ENCODE measurements at regions not wholly inside any gene's neighbourhood (a gene's known extent, or its start where the extent isn't known, plus 50 kb on each side); places are given as distances from the start of the nearest gene placed in this dataset.

DNA sequence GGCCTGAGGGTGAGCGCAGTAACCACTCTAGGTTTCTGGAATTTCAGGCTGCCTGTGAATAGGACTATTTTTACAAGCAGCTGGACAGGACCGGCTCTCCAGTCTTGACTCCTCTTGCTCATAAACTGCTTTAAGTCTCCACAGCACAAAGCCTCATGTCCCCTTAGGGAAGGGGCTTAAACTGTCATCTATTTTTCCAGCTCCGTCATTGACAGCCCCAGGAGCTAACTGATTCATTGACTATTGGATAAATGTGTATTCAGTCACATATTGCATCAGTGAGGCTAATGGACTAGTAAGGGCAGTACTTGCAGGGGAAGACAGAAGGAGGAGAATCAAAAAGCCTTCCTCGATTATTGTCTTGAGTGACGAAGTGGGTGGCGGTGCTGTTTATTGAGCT is 719.4 kb upstream of the ADAMTS16 start:
- DNase-seq: no peak

DNA sequence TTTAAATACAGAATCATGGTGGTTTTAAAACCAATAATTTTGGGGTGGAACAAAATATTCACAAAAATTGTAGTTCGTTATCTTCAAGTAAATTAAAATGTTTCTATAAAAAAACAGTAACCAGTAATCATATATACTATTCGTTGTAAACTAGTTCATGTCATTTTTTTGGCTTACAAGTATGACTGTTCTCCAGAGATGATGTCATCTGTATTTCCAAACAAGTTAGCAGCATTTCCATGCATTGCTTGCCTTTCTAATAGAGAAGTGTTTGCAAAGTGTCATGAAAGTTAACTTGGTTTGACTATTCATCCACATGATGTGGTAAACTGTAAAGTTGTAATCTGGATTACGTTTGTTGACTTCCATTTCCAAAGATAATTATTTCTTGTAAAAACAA is 717.9 kb upstream of the ADAMTS16 start:
- DNase-seq: no peak

DNA sequence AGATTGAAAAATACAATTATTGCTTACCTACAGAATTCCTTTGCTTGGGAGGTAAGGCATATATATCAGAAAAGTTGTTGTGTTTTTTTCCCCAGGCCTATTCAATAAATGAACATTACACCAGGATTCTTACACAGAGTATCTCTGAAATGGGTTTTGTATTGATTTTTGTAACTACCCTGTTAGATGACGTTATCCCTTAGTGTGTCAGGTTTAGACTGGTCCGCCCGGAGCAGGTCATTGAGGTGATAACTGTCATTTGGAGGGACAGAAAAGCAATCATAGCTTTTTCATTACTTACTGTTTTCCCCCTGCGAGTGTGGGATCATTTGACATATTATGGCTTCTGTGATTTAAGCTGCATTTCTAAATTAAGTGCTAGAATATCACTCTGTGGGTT is 715.2 kb upstream of the ADAMTS16 start:
- no peak for DNase-seq

DNA sequence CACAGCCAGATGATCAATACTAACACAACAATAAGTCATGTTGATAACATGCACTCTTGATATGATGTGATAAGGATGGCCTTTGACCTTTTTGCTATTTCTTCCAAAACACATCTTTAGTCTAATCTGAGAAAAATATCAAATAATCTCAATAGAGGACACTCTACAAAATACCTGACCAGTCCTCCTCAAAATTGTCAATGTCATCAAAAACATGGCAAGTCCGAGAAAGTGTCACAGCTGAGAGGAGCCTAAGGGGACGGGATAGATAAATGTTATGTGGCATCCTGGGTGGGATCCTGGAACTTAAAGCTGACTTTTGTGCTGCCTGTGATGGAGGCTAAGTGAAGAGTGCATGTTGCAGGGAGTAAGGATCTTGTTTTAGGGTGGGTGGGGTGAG is 699.6 kb upstream of the ADAMTS16 start:
- DNase-seq: no peak

GRCh38 chr5:4442221-4442620 is 697.9 kb upstream of the ADAMTS16 start:
- DNase-seq: no peak

DNA sequence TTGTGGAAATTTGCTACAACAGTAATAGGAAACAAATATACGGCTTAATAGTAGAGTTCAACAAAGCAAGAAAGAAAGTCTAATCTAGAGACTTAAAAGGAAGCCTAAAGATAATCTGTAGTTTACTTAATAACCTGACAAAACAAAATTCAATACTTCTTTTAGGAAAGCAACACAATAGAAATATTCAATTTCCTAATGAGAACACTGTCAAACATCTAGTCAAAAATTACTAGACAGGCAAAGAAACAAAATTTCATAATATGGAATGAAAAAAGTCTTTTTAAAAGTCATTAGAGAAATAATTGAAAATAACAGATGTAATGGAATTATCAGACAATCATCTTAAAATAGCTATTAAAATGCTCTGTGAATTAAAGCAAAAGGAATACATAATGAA is 692.5 kb upstream of the ADAMTS16 start:
- DNase-seq: no peak

DNA sequence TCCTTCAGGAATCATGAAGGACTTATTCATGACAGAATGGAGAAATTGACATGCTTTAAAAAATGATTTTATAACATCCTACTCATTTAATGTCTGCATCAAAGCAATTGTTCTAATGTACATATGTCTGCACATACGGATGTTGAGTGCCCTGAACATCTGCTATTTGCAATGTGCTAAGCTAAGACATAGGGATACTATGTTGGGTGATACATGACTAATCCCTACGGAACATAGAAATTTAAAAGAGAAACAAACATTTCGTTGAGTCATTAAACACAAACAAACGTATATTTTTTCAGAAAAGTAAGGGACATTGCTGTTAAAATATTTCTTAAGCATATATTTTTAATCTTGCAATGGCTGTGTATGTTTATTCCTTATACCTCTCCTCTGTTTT is 686.5 kb upstream of the ADAMTS16 start:
- no peak for DNase-seq

- no peak for DNase-seq
Observed at GRCh38 chr5:4479426-4479825, 660.7 kb upstream of the ADAMTS16 start.

DNA sequence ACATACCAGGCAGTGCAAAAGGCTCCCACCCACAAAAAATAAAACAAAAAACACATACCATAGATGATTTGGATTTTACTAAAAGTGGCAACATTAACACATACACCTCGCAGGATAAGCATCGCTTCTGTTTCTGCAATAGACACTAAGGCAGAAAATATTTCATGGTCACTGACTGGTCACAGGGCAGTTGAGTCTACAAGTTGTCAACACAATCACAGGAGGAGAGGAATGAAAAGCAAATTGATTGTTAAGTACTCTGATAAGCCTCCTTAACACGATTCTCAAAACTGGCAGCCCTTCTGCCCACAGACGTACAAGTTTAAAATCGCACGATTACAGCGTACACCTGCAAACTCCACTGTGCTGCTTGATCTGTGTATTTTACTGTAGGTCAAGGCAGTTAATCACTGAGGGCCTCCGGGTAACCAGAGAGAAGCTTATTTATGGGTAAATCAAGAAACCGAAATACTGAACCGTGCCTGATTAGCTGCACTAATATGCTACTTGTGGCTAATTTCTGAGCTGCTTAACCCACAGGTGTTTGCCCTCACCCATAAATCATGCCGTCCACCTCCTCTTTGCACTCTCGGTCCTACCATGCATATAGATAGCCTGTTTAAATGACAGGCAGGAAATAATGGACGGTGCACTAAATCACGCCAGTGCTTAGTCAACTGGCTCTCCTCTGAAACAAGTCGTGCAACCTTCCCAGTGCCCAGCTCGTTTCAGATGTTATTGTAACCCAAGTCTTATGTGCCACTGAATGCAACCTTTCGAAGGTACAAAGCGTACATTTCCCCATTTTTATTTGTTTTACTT is 659.4 kb upstream of the ADAMTS16 start:
- DNase-seq: no peak

DNA sequence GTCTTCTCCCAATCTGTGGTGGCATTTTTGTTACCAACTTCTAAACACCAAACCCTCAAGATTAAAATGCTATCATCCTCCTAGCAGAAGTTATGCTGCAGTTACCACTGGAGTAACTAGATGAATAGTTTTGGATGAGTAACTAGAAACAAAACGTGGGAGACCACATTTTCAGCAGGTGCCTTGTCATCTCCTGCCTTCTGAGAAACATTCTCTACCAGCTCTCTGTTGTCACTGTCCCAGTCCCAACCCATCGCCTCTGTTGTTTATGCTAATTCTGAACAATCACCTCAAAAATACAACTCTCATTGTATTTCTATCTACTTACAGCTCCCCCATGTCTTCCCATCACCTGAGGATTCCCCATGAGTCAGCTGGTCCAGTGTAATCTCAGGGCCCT is 652.5 kb upstream of the ADAMTS16 start:
- no peak for DNase-seq

DNA sequence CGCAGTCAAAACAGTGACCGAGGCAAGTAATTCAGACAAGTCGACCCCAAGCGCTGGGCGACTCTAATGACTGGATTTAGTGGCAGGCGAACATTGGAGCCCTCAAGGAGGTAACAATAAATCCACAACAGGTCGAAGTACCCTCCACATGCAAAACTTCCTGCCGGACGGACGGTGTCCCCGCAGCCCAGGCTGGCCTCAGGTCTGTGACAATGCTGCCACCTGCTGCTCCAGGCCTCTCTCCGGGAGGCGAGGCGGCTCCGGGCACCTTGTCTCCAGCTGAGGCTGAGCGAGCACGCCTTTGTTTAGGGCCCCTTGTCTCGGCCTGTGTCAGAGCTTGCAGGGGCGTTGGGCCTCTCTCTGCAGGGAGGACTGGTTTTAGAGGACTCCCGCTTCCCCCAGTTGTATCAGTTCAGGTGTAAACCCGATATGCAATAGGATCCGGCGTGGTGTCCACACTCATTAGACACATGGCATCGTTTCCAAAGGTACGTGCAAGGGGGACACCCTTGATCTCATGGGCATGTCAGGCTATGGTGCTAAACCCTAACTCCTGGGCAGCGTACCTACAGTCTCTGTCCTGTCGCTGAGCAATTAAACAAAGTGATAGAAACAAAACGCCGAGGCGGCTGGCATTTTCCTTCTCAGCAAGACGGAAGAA is 628.0 kb upstream of the ADAMTS16 start:
- DNase-seq: peak; percentile 53

- no peak for DNase-seq
Observed at GRCh38 chr5:4513381-4513780, 626.7 kb upstream of the ADAMTS16 start.

- no peak for DNase-seq
Observed at GRCh38 chr5:4514067-4514648, 626.0 kb upstream of the ADAMTS16 start.

GRCh38 chr5:4518903-4519672 is 621.0 kb upstream of the ADAMTS16 start:
- no peak for DNase-seq

- DNase-seq: no peak
Observed at GRCh38 chr5:4520559-4520958, 619.6 kb upstream of the ADAMTS16 start.

- no peak for DNase-seq
Observed at GRCh38 chr5:4523038-4523437, 617.1 kb upstream of the ADAMTS16 start.

DNA sequence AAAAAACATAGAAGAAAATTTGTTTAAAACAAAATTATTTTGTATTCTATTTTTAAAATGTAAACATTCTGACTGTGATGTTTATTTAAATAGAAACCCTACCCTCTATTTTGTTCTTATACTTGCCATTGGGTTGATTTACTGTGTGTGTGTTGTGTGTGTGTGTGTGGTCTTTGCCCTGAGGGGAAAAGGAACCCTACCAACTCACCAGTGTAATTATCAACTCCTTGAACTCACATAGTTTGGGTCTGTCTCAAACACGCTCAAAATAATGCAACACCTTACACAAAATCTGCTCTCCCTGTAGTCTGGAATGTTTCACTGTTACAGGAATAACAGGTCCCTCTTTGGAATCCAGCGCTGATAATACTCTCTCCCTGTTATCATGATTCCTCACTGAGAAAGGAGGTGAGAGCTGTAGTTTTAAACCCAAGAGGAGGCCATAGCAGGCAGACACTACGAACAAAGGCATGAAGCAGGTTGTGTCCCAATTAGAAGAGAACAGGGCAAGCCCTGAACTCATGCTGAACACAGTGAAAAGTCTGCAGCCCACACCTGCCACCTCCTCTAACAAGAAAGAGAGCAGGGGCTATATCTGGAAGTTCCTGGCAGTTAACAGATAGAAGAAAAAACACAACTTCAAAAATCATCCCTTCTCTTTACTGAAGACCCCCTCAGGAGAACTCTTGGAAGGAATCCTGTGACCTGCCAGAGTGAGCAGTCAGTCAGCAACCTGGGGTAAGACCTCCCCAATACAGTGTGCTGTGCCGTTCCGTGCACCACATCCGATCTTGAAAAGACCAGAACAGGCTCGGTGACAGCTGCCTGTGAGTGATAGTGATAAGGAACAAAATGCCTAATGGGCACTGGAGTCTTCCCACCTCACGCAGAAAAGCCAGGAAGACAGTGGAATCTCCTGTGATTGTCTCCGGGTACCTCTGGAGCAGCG is 608.1 kb upstream of the ADAMTS16 start:
- no peak for DNase-seq

- no peak for DNase-seq
Observed at GRCh38 chr5:4532705-4533080, 607.4 kb upstream of the ADAMTS16 start.

DNA sequence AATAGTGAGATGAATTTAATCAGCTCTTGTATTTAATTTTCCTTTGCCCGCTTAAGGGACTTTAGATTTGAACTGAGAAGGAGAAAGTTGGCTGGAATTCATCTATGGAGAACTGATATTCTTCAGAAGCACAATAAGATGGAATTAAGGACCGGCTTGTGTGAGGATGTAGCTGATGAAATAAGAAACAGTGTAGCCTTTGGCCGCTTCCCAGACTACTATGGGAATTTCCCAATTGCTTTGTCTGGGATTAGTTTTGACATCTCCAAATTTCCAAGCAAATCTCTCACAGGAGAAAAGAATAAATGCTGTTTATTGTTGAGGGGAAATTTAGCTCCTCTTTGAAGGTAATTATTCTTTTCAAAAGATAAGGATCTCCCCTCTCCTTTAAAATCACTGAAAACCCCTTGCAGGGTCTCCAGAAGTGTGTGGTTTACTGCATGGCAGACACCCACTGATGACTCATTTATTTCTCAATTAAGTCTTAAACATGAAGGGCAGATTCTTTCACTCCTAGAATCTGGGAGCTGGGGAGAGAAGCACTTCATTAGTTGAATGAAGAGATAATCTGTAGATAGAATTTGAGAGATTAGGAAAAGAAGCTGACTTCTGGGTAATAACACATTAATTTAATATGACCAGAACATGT is 606.5 kb upstream of the ADAMTS16 start:
- no peak for DNase-seq

GRCh38 chr5:4537489-4537888 is 602.6 kb upstream of the ADAMTS16 start:
- no peak for DNase-seq

DNA sequence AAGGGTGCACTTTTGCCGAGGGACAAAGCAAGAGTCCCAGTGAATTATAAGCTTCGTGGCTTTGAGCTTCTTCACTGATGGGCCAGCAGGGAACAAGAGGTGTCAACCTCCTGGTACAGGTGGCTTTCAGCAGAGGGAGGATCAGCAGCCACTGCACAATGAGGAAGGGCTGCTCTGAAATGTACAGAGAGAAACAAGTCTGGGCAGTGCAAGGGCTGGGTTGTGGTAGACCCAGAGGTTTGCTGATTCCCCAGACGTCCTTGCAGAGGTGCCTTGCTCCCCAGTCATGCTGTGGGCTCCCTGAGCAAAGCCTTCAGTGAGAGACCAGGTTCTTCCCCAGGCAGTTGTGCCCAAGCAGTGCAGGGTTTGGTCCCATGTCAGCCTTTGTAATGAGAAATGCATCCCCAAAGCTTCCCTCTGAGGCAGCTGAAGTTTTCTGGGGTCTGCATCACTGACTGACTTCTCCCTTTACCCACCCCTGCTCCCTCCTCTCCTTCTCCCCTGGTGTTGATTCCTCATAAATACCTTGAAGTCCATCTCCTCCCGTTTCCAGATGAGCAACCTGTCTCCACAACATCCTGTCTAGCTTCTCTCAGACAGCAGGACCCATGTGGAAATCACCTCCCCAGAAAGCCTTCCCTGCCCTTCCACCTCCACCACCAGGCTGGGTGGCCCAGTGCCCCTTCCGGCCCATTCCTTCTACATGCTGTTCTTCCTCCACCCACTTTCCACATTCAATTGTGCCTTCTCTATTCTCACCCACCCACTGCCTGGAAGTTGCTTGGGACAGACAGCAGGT is 599.6 kb upstream of the ADAMTS16 start:
- no peak for DNase-seq

Data from right forelimb (tissue), 1 donor.